ENCODE measurements at regions not wholly inside any gene's neighbourhood (a gene's known extent, or its start where the extent isn't known, plus 50 kb on each side); places are given as distances from the start of the nearest gene placed in this dataset.
A peak's percentile ranks its signal among the peaks of the same experiment; 100 is the strongest.

DNA sequence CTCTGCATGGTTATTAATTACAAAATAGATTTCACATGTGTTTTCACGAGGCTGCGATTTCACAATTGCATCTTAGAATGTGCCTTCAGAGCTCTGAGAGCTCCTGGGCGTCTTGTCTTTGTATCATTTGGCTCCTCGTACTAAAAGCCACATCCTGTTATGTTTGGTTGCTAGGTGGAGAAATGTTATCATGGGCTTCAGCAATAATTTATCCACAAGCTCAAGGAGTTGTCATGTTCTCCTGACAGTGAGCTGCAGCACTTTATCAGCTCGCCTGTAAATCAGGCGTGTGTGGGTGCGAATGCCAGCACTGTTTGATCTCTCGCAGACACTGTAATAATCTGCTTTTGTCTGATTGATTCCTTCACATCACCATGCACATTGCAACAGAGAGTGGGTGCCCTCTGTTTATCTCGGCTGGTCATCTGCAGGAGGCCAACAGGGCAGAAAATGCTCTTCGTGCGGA, 218.6 kb upstream of the ZFP64 start:
- Histone ChIP-seq H3K4me1 (peaks cover 0 to 3% (median 0%) of the 10 kb centered on the region in 4 donors), H3K27me3 (no peaks in the 10 kb centered on the region), H3K9me3 (peaks cover 0 to 9% (median 0%) of the 10 kb centered on the region in 4 donors), H3K36me3 (no peaks in the 10 kb centered on the region), H3K4me3 (no peak overlapping the region), H3K27ac (peak overlapping the region in 3 of 4 donors; percentile 28 to 34 (median 34))
- WGBS, 2 donors: 35 to 42% methylated on average over 11 of the region's 11 CpGs
- TF ChIP-seq EP300 (IDR thresholded peaks at IDR 0.05): peak in 1 of 2 donors; percentile 75
- TF ChIP-seq, protein P1, sequence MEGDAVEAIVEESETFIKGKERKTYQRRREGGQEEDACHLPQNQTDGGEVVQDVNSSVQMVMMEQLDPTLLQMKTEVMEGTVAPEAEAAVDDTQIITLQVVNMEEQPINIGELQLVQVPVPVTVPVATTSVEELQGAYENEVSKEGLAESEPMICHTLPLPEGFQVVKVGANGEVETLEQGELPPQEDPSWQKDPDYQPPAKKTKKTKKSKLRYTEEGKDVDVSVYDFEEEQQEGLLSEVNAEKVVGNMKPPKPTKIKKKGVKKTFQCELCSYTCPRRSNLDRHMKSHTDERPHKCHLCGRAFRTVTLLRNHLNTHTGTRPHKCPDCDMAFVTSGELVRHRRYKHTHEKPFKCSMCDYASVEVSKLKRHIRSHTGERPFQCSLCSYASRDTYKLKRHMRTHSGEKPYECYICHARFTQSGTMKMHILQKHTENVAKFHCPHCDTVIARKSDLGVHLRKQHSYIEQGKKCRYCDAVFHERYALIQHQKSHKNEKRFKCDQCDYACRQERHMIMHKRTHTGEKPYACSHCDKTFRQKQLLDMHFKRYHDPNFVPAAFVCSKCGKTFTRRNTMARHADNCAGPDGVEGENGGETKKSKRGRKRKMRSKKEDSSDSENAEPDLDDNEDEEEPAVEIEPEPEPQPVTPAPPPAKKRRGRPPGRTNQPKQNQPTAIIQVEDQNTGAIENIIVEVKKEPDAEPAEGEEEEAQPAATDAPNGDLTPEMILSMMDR (IDR thresholded peaks at IDR 0.05): no peak
- TF ChIP-seq POLR2A (IDR thresholded peaks at IDR 0.05): no peak
- DNase-seq (ENCODE audit: low spot score in 2 of 2): peak in 1 of 2 donors; percentile 35

DNA sequence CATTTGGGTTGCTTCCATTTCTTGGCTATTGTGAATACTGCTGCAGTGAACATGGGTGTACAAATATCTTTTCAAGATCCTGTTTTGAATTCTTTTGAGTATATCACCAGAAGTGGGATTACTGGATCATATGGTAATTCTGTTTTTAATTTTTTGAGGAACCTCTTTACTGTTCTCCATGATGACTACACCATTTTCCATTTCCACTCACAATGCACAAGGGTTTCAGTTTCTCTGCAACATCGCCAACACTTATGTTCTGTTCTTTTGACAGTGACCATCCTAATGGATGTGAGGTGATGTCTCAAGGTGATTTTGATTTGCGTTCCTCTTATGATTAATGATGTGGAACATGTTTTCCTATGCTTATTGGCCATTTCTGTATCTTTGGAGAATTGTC, 214.4 kb upstream of the ZFP64 start:
- Histone ChIP-seq H3K9me3 (no peaks in the 10 kb centered on the region), H3K27ac (no peak overlapping the region), H3K36me3 (no peaks in the 10 kb centered on the region), H3K4me3 (no peak overlapping the region), H3K27me3 (no peaks in the 10 kb centered on the region), H3K4me1 (peaks cover 0 to 3% (median 0%) of the 10 kb centered on the region in 4 donors)
- WGBS, 2 donors: 92 to 96% methylated on average over 2 of the region's 2 CpGs
- no peak for DNase-seq (ENCODE audit: low spot score in 2 of 2)
- TF ChIP-seq, protein P1 (IDR thresholded peaks at IDR 0.05): no peak
- TF ChIP-seq POLR2A (IDR thresholded peaks at IDR 0.05) (no peak), EP300 (IDR thresholded peaks at IDR 0.05) (no peak)

DNA sequence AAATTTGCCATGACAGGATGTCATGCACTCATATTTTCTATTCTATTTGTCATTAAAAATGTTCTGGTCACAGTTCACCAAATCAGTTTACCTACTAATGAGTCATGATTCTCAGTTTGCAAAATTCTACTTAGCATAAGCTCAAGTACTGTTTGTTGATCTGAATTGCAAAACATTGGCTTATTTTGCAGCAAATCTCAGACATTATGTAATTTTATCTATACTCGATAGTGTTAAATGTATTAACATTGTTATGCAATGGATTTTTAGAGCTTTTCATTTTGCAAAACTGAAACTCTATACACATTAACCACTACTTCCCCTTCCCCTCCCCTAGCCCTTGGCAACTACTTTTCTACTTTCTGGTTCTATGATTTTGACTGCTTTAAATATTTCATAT, 213.8 kb upstream of the ZFP64 start:
- no peak overlapping the region for H3K27ac ChIP-seq
- WGBS, 2 donors: 34 to 35% methylated on average over 1 of the region's 1 CpG
- H3K4me3 ChIP-seq: no peak overlapping the region
- no peaks in the 10 kb centered on the region for H3K27me3 ChIP-seq
- no peaks in the 10 kb centered on the region for H3K36me3 ChIP-seq
- DNase-seq (ENCODE audit: low spot score in 2 of 2): no peak
- H3K9me3 ChIP-seq: no peaks in the 10 kb centered on the region
- TF ChIP-seq, protein P1 (IDR thresholded peaks at IDR 0.05): no peak
- TF ChIP-seq EP300 (IDR thresholded peaks at IDR 0.05) (no peak), POLR2A (IDR thresholded peaks at IDR 0.05) (no peak)
- peaks cover 0 to 2% (median 0%) of the 10 kb centered on the region in 4 donors for H3K4me1 ChIP-seq

DNA sequence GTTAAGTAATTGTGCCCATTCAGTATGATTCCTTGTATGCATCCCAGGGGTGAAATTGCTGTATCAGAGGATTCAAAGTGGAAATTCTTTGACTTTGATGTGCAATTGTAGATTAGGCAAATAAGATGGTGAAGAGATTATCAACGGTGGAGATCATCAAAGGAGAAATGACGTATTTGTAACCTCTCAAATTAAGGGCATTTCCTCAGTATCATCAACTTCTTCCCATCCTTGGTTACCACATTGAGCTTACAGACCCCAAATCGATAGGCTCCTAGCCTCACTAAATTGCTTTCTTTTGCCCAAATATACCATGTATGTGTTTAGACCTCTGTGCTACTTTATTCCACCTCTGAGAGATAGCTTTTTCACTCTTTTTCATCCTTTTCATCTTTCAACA, 213.1 kb upstream of the ZFP64 start:
- H3K4me1 ChIP-seq: no peaks in the 10 kb centered on the region
- no peaks in the 10 kb centered on the region for H3K9me3 ChIP-seq
- no peaks in the 10 kb centered on the region for H3K27me3 ChIP-seq
- TF ChIP-seq POLR2A (IDR thresholded peaks at IDR 0.05) (no peak), EP300 (IDR thresholded peaks at IDR 0.05) (no peak)
- TF ChIP-seq, protein P1 (IDR thresholded peaks at IDR 0.05): no peak
- 46 to 55% methylated on average over 3 of the region's 3 CpGs for WGBS, 2 donors
- no peak overlapping the region for H3K27ac ChIP-seq
- DNase-seq (ENCODE audit: low spot score in 2 of 2): no peak
- no peak overlapping the region for H3K4me3 ChIP-seq
- H3K36me3 ChIP-seq: no peaks in the 10 kb centered on the region

DNA sequence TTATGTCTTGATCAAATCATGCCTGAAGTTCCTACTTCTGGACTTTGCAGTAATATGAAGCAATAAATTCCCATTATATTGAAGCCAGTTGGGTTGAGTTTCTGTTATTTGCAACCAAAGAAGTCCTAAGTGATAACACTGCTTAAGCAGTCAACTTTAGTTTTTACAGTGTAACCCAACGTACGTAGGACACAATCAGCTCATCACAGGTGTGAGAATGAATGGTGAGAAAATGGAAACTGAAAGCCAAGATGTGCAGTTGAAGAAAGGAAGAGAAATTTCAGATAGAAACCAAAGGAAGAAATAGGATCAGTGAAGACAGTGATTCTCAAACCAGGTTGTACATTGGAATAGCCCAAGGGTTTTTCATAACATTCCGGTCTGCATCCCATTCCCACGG, 211.4 kb upstream of the ZFP64 start:
- Histone ChIP-seq H3K27ac (no peak overlapping the region), H3K4me3 (no peak overlapping the region), H3K27me3 (no peaks in the 10 kb centered on the region), H3K36me3 (no peaks in the 10 kb centered on the region), H3K9me3 (no peaks in the 10 kb centered on the region), H3K4me1 (no peaks in the 10 kb centered on the region)
- WGBS, 2 donors: 87 to 90% methylated on average over 4 of the region's 4 CpGs
- TF ChIP-seq POLR2A (IDR thresholded peaks at IDR 0.05) (no peak), EP300 (IDR thresholded peaks at IDR 0.05) (no peak)
- TF ChIP-seq, protein P1 (IDR thresholded peaks at IDR 0.05): no peak
- DNase-seq (ENCODE audit: low spot score in 2 of 2): no peak

Data from tibial nerve (tissue), 4 donors.